ENCODE measurements at regions not wholly inside any gene's neighbourhood (a gene's known extent, or its start where the extent isn't known, plus 50 kb on each side); places are given as distances from the start of the nearest gene placed in this dataset.
"Not testable (repeated sequence)": the region's sequence is repeated elsewhere in the genome, so short reads cannot be mapped to it uniquely, and the experiment has no call there.

DNA sequence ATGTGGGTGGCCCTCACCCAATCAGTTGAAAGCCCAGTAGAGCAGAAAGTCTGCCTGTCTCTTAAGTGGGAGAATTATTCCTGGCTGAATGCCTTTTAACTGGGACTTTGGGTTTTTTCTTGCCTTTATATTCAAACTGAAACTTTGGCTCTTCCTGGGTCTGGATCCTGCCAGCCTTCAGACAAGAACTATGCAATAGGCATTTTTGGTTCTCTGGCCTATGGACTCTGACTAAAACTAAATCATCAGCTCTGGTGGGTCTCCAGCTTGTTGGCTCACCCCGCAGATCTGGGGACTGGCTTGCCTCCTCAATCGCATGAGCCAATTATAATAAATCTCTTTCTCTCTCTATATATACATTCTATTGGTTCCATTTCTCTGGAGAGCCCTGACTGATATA, 173.0 kb upstream of the IGF1 start:
- no peak for DNase-seq (ENCODE audit: low read depth)
- TF ChIP-seq, protein P1, sequence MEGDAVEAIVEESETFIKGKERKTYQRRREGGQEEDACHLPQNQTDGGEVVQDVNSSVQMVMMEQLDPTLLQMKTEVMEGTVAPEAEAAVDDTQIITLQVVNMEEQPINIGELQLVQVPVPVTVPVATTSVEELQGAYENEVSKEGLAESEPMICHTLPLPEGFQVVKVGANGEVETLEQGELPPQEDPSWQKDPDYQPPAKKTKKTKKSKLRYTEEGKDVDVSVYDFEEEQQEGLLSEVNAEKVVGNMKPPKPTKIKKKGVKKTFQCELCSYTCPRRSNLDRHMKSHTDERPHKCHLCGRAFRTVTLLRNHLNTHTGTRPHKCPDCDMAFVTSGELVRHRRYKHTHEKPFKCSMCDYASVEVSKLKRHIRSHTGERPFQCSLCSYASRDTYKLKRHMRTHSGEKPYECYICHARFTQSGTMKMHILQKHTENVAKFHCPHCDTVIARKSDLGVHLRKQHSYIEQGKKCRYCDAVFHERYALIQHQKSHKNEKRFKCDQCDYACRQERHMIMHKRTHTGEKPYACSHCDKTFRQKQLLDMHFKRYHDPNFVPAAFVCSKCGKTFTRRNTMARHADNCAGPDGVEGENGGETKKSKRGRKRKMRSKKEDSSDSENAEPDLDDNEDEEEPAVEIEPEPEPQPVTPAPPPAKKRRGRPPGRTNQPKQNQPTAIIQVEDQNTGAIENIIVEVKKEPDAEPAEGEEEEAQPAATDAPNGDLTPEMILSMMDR (IDR thresholded peaks at IDR 0.05; ENCODE audit: insufficient read depth, low read length), result no peak
- no peak overlapping the region for H3K4me3 ChIP-seq (ENCODE audit: low read depth, low read length)

DNA sequence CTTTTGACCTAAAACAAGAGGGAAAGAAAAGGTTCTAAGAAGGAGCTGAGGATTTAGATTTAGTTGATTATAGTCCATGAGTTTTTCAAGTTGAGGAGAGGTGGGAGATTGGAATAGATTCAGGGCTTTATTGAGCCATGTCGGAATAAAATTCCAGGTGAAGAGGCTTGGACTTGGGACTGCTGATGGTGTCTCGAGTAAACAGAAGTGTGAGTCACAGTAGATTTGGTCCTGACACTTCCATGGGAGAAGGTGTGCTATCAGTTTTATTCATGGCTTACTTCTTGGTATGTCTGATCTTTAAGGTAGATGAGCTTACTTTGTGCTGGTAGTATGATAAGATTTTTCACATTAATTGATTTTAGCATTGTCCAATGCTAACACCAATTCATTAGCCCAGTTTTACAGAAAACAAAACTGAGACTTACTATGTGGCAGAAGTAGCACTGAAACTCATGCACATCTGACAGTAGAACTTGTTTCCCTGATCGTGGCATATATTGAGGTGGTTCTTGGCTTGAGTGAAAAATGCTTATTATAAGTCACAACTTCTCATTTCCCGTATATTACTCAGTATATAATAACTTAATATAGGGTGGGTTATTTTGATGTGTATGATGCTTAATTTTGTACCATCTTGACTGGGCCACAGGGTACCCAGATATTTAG, 172.4 kb upstream of the IGF1 start:
- DNase-seq (ENCODE audit: low read depth), result no peak
- TF ChIP-seq, protein P1 (IDR thresholded peaks at IDR 0.05; ENCODE audit: insufficient read depth, low read length), result no peak
- no peak overlapping the region for H3K4me3 ChIP-seq (ENCODE audit: low read depth, low read length)

DNA sequence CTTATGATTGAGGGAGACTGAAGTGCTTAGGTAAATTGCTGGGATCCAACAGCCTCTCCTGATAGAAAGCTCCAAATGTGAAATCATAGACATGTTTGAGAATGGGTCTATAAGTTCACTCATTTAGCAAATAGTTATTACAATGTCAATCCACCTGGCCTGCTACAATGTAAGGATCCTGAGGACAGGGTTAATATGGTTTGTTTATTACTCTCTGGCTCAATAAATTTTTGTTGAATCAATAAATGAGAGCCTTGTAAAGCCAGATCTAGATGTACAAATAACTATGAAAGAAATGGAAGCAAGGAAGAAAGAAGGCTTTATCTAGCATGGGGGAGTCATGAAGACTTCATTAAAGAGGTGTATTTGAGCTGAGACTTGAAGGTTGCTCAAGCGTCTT, 165.6 kb upstream of the IGF1 start:
- no peak for DNase-seq (ENCODE audit: low read depth)
- TF ChIP-seq, protein P1 (IDR thresholded peaks at IDR 0.05; ENCODE audit: insufficient read depth, low read length), result no peak

DNA sequence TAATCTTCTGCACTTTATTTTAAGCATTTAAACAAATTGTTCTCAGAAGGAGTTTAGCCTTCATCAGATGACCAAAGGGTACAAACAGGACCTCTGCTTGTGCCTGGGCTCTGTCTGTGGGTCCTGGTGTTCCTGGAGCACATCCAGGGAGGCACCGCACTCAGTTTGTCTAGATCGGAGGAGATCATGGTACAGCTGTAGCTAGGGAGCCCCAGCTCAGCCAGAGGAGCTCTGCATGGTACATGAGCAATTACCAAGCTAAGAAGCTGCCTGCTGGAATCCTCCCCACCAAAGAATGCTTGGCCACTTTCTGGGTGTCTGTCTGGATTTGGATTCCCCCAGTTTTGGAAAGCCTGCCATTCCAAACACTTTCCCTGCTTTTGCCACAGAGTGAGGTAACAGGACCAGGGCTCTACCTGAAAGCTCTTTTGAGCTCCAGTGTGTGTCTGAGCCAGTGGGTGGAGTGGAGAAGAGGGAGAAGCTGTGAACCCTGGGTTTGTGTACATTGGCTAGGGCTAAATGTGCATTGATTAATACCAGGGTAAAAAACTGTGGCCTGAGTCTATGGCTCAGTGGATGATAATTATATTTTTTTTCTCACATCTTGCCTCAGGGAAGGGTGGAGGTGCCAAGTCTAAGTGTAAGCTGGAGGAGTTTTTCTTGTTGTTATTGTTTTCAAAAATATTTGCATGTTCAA, 163.7 kb upstream of the IGF1 start:
- TF ChIP-seq, protein P1 (IDR thresholded peaks at IDR 0.05; ENCODE audit: insufficient read depth, low read length), result no peak
- no peak overlapping the region for H3K4me3 ChIP-seq (ENCODE audit: low read depth, low read length)
- no peak for DNase-seq (ENCODE audit: low read depth)

More for the DNA sequence above, 165.6 kb upstream of the IGF1 start:
- no peak overlapping the region for H3K4me3 ChIP-seq (ENCODE audit: low read depth, low read length)

DNA sequence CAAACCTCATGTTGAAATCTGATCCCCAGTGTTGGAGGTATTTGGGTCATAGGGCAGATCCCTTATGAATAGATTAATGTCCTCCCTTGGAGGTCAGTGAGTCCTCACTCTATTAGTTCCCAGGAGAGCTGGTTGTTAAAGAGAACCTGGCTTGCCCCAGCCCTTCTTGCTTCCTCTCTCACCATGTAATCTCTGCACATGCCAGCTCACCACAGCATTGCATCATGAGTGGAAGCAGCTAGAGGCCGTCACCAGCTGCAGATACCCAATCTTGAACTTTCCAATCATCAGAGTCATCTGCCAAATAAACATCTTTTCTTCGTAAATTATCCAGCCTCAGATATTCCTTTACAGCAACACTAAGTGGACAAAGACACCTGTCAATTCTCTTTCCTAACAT, 161.8 kb upstream of the IGF1 start:
- no peak for DNase-seq (ENCODE audit: low read depth)
- TF ChIP-seq, protein P1 (IDR thresholded peaks at IDR 0.05; ENCODE audit: insufficient read depth, low read length), result no peak
- no peak overlapping the region for H3K4me3 ChIP-seq (ENCODE audit: low read depth, low read length)

DNA sequence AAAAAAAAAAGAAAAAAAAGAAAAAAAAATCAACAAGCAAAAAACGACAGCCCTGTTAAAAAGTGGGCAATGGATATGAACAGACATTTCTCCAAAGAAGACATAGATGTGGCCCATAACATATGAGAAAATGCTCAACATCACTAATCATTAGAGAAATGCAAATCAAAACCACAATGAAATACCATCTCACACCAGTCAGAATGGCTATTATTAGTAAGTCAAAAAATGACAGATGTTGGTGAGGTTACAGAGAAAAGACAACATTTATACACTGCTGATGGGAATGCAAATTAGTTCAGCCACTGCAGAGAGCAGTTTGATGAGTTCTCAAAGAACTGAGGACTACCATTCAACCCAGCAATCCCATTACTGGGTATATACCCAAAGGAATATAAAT, 160.3 kb upstream of the IGF1 start:
- DNase-seq (ENCODE audit: low read depth); H3K4me3 ChIP-seq (ENCODE audit: low read depth, low read length): not testable (repeated sequence)

DNA sequence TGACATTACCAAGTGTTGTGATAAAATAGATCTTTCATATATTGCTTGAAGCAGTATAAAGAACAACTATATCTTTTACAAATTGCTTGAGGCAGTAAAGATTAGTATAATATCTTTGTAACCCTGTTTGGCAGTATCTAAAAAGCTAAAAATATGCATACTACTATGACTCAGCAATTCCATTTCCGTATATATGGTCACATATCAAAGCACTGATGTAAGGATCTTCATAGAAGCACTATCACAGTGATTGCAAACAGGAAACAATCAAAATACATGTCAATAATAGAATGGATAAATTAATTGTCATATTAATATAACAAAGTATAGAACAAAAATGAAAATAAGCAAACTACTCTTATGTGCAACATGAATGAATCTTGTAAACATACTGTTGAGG, 158.4 kb upstream of the IGF1 start:
- TF ChIP-seq, protein P1 (IDR thresholded peaks at IDR 0.05; ENCODE audit: insufficient read depth, low read length), result no peak
- no peak for DNase-seq (ENCODE audit: low read depth)
- no peak overlapping the region for H3K4me3 ChIP-seq (ENCODE audit: low read depth, low read length)
